IMR-90 (cell line): ENCODE measurements at regions not wholly inside any gene's neighbourhood (a gene's known extent, or its start where the extent isn't known, plus 50 kb on each side); places are given as distances from the start of the nearest gene placed in this dataset.

Experiments
- ATAC-seq: fragments of 200-7000 bp; cut with Tn5 transposase; 2 replicates; pipeline ENCODE4 v1.9.1; 2020; ENCODE audit warnings: low read depth, mild to moderate bottlenecking, moderate library complexity
- BruUV-seq: library from RNA; stranded (reverse); fragments of 400-500 nt; replicated peaks from 2 replicates; lab custom pipeline; 2021; lab: Mats Ljungman, UMichigan
- CTCF ChIA-PET: fragments of 300-600 bp; formaldehyde crosslinking; extraction: SDS; loops from one replicate; lab custom pipeline; 2021; ENCODE audit warnings: antibody characterized with exemption; lab: Yijun Ruan, JAX
- POLR2A ChIA-PET: fragments of 300-600 bp; sonication (Branson Sonifier 250); formaldehyde crosslinking; loops from one replicate; lab custom pipeline; 2022; ENCODE audit warnings: antibody characterized with exemption; ENCODE audit not compliant: unreplicated experiment; lab: Charles Lee
- DNase-seq: peaks from one replicate; pipeline ENCODE4 v3.0.0; 2013
- H2AFZ ChIP-seq: replicated peaks from 2 replicates; pipeline ENCODE3; 2013; ENCODE audit warnings: low read length, mild to moderate bottlenecking; ENCODE audit not compliant: poor library complexity
- H2AK5ac ChIP-seq: 2 replicates; pipeline ENCODE4 v1.6.1; 2013; ENCODE audit warnings: low read depth, low read length, inconsistent platforms
- H2AK9ac ChIP-seq: replicated peaks from 2 replicates; pipeline ENCODE3; 2013; ENCODE audit warnings: mild to moderate bottlenecking, low read depth, low read length, moderate library complexity; ENCODE audit not compliant: poor library complexity
- H2BK120ac ChIP-seq: 2 replicates; pipeline ENCODE4 v1.6.1; 2013; ENCODE audit warnings: low read depth, low read length, inconsistent platforms
- H2BK15ac ChIP-seq: 3 replicates; pipeline ENCODE4 v1.6.1; 2013; ENCODE audit warnings: low read depth, low read length, inconsistent platforms
- H2BK20ac ChIP-seq: 2 replicates; pipeline ENCODE4 v1.6.1; 2013; ENCODE audit warnings: low read depth, mild to moderate bottlenecking, inconsistent platforms, low read length, moderate library complexity
- H2BK5ac ChIP-seq: 2 replicates; pipeline ENCODE4 v1.6.1; 2013; ENCODE audit warnings: mild to moderate bottlenecking, low read depth, low read length, inconsistent platforms; ENCODE audit not compliant: poor library complexity, severe bottlenecking
- H3K14ac ChIP-seq: replicated peaks from 2 replicates; pipeline ENCODE4 v1.6.1; 2013; ENCODE audit warnings: low read depth, low read length, inconsistent platforms
- H3K18ac ChIP-seq: 2 replicates; pipeline ENCODE4 v1.6.1; 2013; ENCODE audit warnings: low read depth, low read length, control low read depth
- H3K23ac ChIP-seq: 2 replicates; pipeline ENCODE4 v1.6.1; 2013; ENCODE audit warnings: low read depth, low read length, inconsistent platforms
- H3K27ac ChIP-seq: 2 replicates; pipeline ENCODE4 v1.5.1; 2013; ENCODE audit warnings: mild to moderate bottlenecking, control low read depth, low read length; ENCODE audit not compliant: insufficient read depth
- H3K27me3 ChIP-seq: 2 replicates; pipeline ENCODE4 v1.6.1; 2013; ENCODE audit warnings: low read length; ENCODE audit not compliant: control insufficient read depth, insufficient read depth
- H3K36me3 ChIP-seq: 2 replicates; pipeline ENCODE4 v1.6.1; 2013; ENCODE audit warnings: low read length, mixed read lengths; ENCODE audit not compliant: control insufficient read depth, insufficient read depth
- H3K4ac ChIP-seq: 2 replicates; pipeline ENCODE4 v1.6.1; 2013; ENCODE audit warnings: low read depth, low read length, inconsistent platforms
- H3K4me1 ChIP-seq: 2 replicates; pipeline ENCODE4 v1.6.1; 2013; ENCODE audit warnings: low read length, mixed read lengths; ENCODE audit not compliant: control insufficient read depth, insufficient read depth
- H3K4me2 ChIP-seq: 2 replicates; pipeline ENCODE4 v1.6.1; 2013; ENCODE audit warnings: low read depth, mild to moderate bottlenecking, control low read depth, low read length, moderate library complexity
- H3K4me3 ChIP-seq: 2 replicates; pipeline ENCODE4 v1.5.1; 2013; ENCODE audit warnings: low read depth, mild to moderate bottlenecking, control low read depth, low read length, moderate library complexity; ENCODE audit not compliant: insufficient read depth
- H3K56ac ChIP-seq: 2 replicates; pipeline ENCODE4 v1.6.1; 2013; ENCODE audit warnings: low read length, inconsistent platforms; ENCODE audit not compliant: insufficient read depth; ENCODE audit errors: extremely low read depth
- H3K79me1 ChIP-seq, 2 experiments: 2 replicates each; pipeline ENCODE4 v1.6.1; 2013; ENCODE audit warnings: low read length in 2 of 2, inconsistent platforms in 1 of 2, low read depth in 1 of 2
- H3K9ac ChIP-seq: 2 replicates; pipeline ENCODE4 v1.6.1; 2013; ENCODE audit warnings: low read depth, low read length, control low read depth
- H3K9me1 ChIP-seq: 2 replicates; pipeline ENCODE4 v1.6.1; 2013; ENCODE audit warnings: low read length, inconsistent platforms; ENCODE audit not compliant: insufficient read depth
- H3K9me3 ChIP-seq: 2 replicates; pipeline ENCODE4 v1.6.1; 2013; ENCODE audit warnings: low read length; ENCODE audit not compliant: control insufficient read depth, insufficient read depth
- H4K20me1 ChIP-seq: 2 replicates; pipeline ENCODE4 v1.6.1; 2013; ENCODE audit warnings: low read length, inconsistent platforms; ENCODE audit not compliant: insufficient read depth
- H4K5ac ChIP-seq: 2 replicates; pipeline ENCODE4 v1.6.1; 2013; ENCODE audit warnings: mild to moderate bottlenecking, low read depth, low read length, control low read depth
- H4K8ac ChIP-seq, 2 experiments: 2 replicates each; pipeline ENCODE4 v1.6.1; 2013; ENCODE audit warnings: low read depth in 2 of 2, low read length in 2 of 2, control low read depth in 1 of 2, inconsistent platforms in 1 of 2
- H4K91ac ChIP-seq: 2 replicates; pipeline ENCODE4 v1.6.1; 2013; ENCODE audit warnings: low read depth, low read length, inconsistent platforms; ENCODE audit not compliant: insufficient read depth
- MAFK ChIP-seq: IDR thresholded peaks from 2 replicates; pipeline ENCODE4 v1.6.1; 2012; ENCODE audit warnings: low read depth, low read length, improper control_type of control experiment
- WGBS, 2 experiments: methylation state at CpG; one replicate each; pipeline versions ENCODE4 v1.1.5 to v1.1.7; 2013; ENCODE audit warnings: missing lambda C conversion rate in 2 of 2; ENCODE audit not compliant: insufficient read length in 1 of 2; ENCODE audit errors: extremely low coverage in 2 of 2; 5-methylcytosine and 5-hydroxymethylcytosine counted together
- dilution Hi-C: fragments of 300-500 bp; cut with HindIII; formaldehyde crosslinking; loops from one replicate; pipeline ENCODE4 v1.14.3; 2018; ENCODE audit warnings: low sequenced_read_pairs; ENCODE audit not compliant: unreplicated experiment
- in situ Hi-C: fragments of 300-500 bp; cut with MboI; formaldehyde crosslinking; loops from 3 replicates; pipeline ENCODE4 v1.14.3; 2019; ENCODE audit warnings: low sequenced_read_pairs, inconsistent platforms, mixed read lengths
- intact Hi-C: fragments of 100-400 bp; cut with micrococcal nuclease; formaldehyde crosslinking; loops from 2 replicates; pipeline ENCODE4 v1.10.0; 2022

DNA sequence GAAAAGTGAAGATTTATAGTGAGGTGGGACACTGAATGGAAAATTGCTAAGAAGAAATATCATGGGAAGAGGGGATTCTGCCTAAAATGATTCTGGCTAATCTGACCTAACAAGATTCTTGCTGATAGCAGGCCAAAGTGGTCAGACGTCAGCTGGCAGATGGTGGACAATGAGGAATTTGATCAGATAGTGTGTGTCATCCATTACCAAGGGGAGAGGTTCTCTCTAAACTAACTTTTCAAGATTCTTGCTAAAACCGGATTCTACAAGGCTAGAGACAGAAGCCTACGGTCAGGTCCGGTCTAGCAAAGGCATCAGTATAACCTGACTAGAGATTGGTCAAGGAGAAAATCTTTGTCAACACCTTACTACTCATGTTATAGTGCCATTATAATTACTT is 306.0 kb downstream of the ZNF608 start:
- in situ Hi-C loops (no loop called here), intact Hi-C loops (no loop called here), dilution Hi-C loops (no loop called here)
- H2BK15ac ChIP-seq = no peak overlapping the region
- no peak overlapping the region for H2AK9ac ChIP-seq
- no peak overlapping the region for H3K4me3 ChIP-seq
- no peaks in the 10 kb centered on the region for H3K79me1 ChIP-seq
- H3K9me1 ChIP-seq = no peaks in the 10 kb centered on the region
- no peak overlapping the region for H3K9ac ChIP-seq
- POLR2A ChIA-PET = no interaction called here
- no peaks in the 10 kb centered on the region for H3K4me1 ChIP-seq
- no peaks in the 10 kb centered on the region; the same call in 1 of the 2 replicates for H3K27me3 ChIP-seq
- TF ChIP-seq MAFK = no peak
- H3K4ac ChIP-seq = no peak overlapping the region
- no peaks in the 10 kb centered on the region for H4K20me1 ChIP-seq
- no peaks in the 10 kb centered on the region for H3K9me3 ChIP-seq
- no peak overlapping the region for H3K4me2 ChIP-seq
- no peak overlapping the region for H4K5ac ChIP-seq
- H2AK5ac ChIP-seq = no peak overlapping the region
- no peak overlapping the region for H3K56ac ChIP-seq
- no peak overlapping the region for H3K14ac ChIP-seq
- CTCF ChIA-PET = no interaction called here
- no peaks in the 10 kb centered on the region for H3K36me3 ChIP-seq
- no peak overlapping the region for H2BK120ac ChIP-seq
- no peak overlapping the region for H3K27ac ChIP-seq
- H2BK20ac ChIP-seq = no peak overlapping the region
- no CpG with 5 or more reads among the region's 4 CpGs for WGBS, 2 experiments
- no peak overlapping the region; the same call in 1 of the 2 replicates for H4K91ac ChIP-seq
- no peak overlapping the region for H2AFZ ChIP-seq
- H3K23ac ChIP-seq = no peak overlapping the region
- DNase-seq (no peak), ATAC-seq (no peak)
- H4K8ac ChIP-seq = no peak overlapping the region
- no TSS peak for BruUV-seq
- no peak overlapping the region for H2BK5ac ChIP-seq
- H3K18ac ChIP-seq = no peak overlapping the region
